ENCODE measurements at regions not wholly inside any gene's neighbourhood (a gene's known extent, or its start where the extent isn't known, plus 50 kb on each side); places are given as distances from the start of the nearest gene placed in this dataset.
"Not testable (repeated sequence)": the region's sequence is repeated elsewhere in the genome, so short reads cannot be mapped to it uniquely, and the experiment has no call there.

- POLR2A ChIA-PET; H2AFZ ChIP-seq (ENCODE audit: low read depth, low read length); H3K9ac ChIP-seq (replicated peaks; ENCODE audit: extremely low read depth, insufficient read depth, low read length); H4K20me1 ChIP-seq (replicated peaks; ENCODE audit: control insufficient read depth, extremely low read depth, insufficient read depth, low read length); H3K9me3 ChIP-seq (replicated peaks; ENCODE audit: control insufficient read depth, insufficient read depth, low read length); H3K4me3 ChIP-seq (replicated peaks in 1 of 3; ENCODE audit: insufficient read depth in 1 of 3, low read depth in 1 of 3, low read length in 3 of 3); H3K9me1 ChIP-seq (replicated peaks; ENCODE audit: control insufficient read depth, extremely low read depth, insufficient read depth, low read length); H3K79me2 ChIP-seq (ENCODE audit: control insufficient read depth, insufficient read depth, low read length); FAIRE-seq; dilution Hi-C loops (cut with MboI; ENCODE audit: extremely low pct_ligation_motif_present, low sequenced_read_pairs); DNase-seq (ENCODE audit: low read depth, low spot score); H3K4me2 ChIP-seq (ENCODE audit: insufficient read depth, low read length); H3K27me3 ChIP-seq (ENCODE audit: control insufficient read depth in 2 of 2, insufficient read depth in 2 of 2, low read length in 2 of 2); H3K36me3 ChIP-seq (ENCODE audit: control insufficient read depth in 2 of 2, extremely low read depth in 1 of 2, insufficient read depth in 2 of 2, low read length in 2 of 2): not testable (repeated sequence)
- TSS peak; percentile 67 for BruUV-seq (replicated peaks)
- peak overlapping the region; percentile 23 for H3K27ac ChIP-seq (ENCODE audit: insufficient read depth, low read depth, low read length)
- intact Hi-C loops (cut with micrococcal nuclease) = loop anchor here (2.0 to 5.0 kb wide), 2 partner anchors 40 to 95 kb away; no protein-coding TSS in a partner anchor
- H3K4me1 ChIP-seq (ENCODE audit: control insufficient read depth, extremely low read depth, insufficient read depth, low read length) = peaks cover 16% of the 10 kb centered on the region
- CTCF ChIA-PET = interaction anchor here (1.3 kb wide), 1 partner anchor 94 kb away, joined by 3 read pairs; no protein-coding TSS in a partner anchor
Observed at GRCh38 chr11:49327766-49328165, 119.4 kb upstream of the FOLH1 start.

GRCh38 chr11:49326651-49327050 lies 118.2 kb upstream of the FOLH1 start:
- intact Hi-C loops (cut with micrococcal nuclease) = loop anchor here (2.0 to 5.0 kb wide), 2 partner anchors 41 to 94 kb away; no protein-coding TSS in a partner anchor
- H4K20me1 ChIP-seq (replicated peaks; ENCODE audit: control insufficient read depth, extremely low read depth, insufficient read depth, low read length); H2AFZ ChIP-seq (ENCODE audit: low read depth, low read length); H3K9ac ChIP-seq (replicated peaks; ENCODE audit: extremely low read depth, insufficient read depth, low read length); H3K4me3 ChIP-seq (replicated peaks in 1 of 3; ENCODE audit: insufficient read depth in 1 of 3, low read depth in 1 of 3, low read length in 3 of 3); H3K36me3 ChIP-seq (ENCODE audit: control insufficient read depth in 2 of 2, extremely low read depth in 1 of 2, insufficient read depth in 2 of 2, low read length in 2 of 2); BruUV-seq (replicated peaks); H3K9me3 ChIP-seq (replicated peaks; ENCODE audit: control insufficient read depth, insufficient read depth, low read length); dilution Hi-C loops (cut with MboI; ENCODE audit: extremely low pct_ligation_motif_present, low sequenced_read_pairs); H3K27me3 ChIP-seq (ENCODE audit: control insufficient read depth in 2 of 2, insufficient read depth in 2 of 2, low read length in 2 of 2); H3K9me1 ChIP-seq (replicated peaks; ENCODE audit: control insufficient read depth, extremely low read depth, insufficient read depth, low read length); H3K79me2 ChIP-seq (ENCODE audit: control insufficient read depth, insufficient read depth, low read length): not testable (repeated sequence)
- FAIRE-seq = peak; percentile 64
- ChIA-PET CTCF (interaction anchor here (0.8 to 1.3 kb wide), 2 partner anchors 25 to 93 kb away, joined by 3 to 4 read pairs; no protein-coding TSS in a partner anchor), POLR2A (interaction anchor here (0.6 kb wide), 1 partner anchor 1156 kb away, joined by 5 read pairs; no protein-coding TSS in a partner anchor)
- Histone ChIP-seq H3K4me1 (ENCODE audit: control insufficient read depth, extremely low read depth, insufficient read depth, low read length) (peaks cover 16% of the 10 kb centered on the region), H3K4me2 (ENCODE audit: insufficient read depth, low read length) (peak overlapping the region; percentile 46), H3K27ac (ENCODE audit: insufficient read depth, low read depth, low read length) (peak overlapping the region; percentile 32)
- peak; percentile 67 for DNase-seq (ENCODE audit: low read depth, low spot score)

GRCh38 chr11:49316180-49316579 lies 107.8 kb upstream of the FOLH1 start:
- H3K4me2 ChIP-seq (ENCODE audit: insufficient read depth, low read length) = no peak overlapping the region
- H3K27me3 ChIP-seq (ENCODE audit: control insufficient read depth in 2 of 2, insufficient read depth in 2 of 2, low read length in 2 of 2) = no peaks in the 10 kb centered on the region
- H3K79me2 ChIP-seq (ENCODE audit: control insufficient read depth, insufficient read depth, low read length) = no peaks in the 10 kb centered on the region
- no peaks in the 10 kb centered on the region for H3K9me3 ChIP-seq (replicated peaks; ENCODE audit: control insufficient read depth, insufficient read depth, low read length)
- ChIA-PET POLR2A (no interaction called here), CTCF (no interaction called here)
- no peaks in the 10 kb centered on the region for H3K9me1 ChIP-seq (replicated peaks; ENCODE audit: control insufficient read depth, extremely low read depth, insufficient read depth, low read length)
- H3K4me3 ChIP-seq (replicated peaks in 1 of 3; ENCODE audit: insufficient read depth in 1 of 3, low read depth in 1 of 3, low read length in 3 of 3) = no peak overlapping the region
- TF ChIP-seq CTCF (IDR thresholded peaks at IDR 0.05; ENCODE audit: extremely low read depth in 1 of 2, insufficient read depth in 1 of 2, low read depth in 1 of 2, low read length in 2 of 2) (no peak), MYC (IDR thresholded peaks at IDR 0.05; ENCODE audit: low read depth, low read length) (no peak), JUN (IDR thresholded peaks at IDR 0.05; ENCODE audit: borderline replicate concordance, insufficient read depth, insufficient read length, low read depth) (no peak), POLR2A (IDR thresholded peaks at IDR 0.05; ENCODE audit: low read depth, low read length) (no peak), MAX (IDR thresholded peaks at IDR 0.05; ENCODE audit: insufficient read depth, insufficient read length) (no peak)
- no peak overlapping the region for H2AFZ ChIP-seq (ENCODE audit: low read depth, low read length)
- no peak overlapping the region for H3K27ac ChIP-seq (ENCODE audit: insufficient read depth, low read depth, low read length)
- no peaks in the 10 kb centered on the region for H3K4me1 ChIP-seq (ENCODE audit: control insufficient read depth, extremely low read depth, insufficient read depth, low read length)
- BruUV-seq (replicated peaks) = no TSS peak
- H3K9ac ChIP-seq (replicated peaks; ENCODE audit: extremely low read depth, insufficient read depth, low read length) = no peak overlapping the region
- no peaks in the 10 kb centered on the region for H3K36me3 ChIP-seq (ENCODE audit: control insufficient read depth in 2 of 2, extremely low read depth in 1 of 2, insufficient read depth in 2 of 2, low read length in 2 of 2)
- dilution Hi-C loops (cut with MboI; ENCODE audit: extremely low pct_ligation_motif_present, low sequenced_read_pairs) = no loop called here
- intact Hi-C loops (cut with micrococcal nuclease) = no loop called here
- FAIRE-seq = no peak
- no peaks in the 10 kb centered on the region for H4K20me1 ChIP-seq (replicated peaks; ENCODE audit: control insufficient read depth, extremely low read depth, insufficient read depth, low read length)
- no peak for DNase-seq (ENCODE audit: low read depth, low spot score)
